ENCODE measurements at regions not wholly inside any gene's neighbourhood (a gene's known extent, or its start where the extent isn't known, plus 50 kb on each side); places are given as distances from the start of the nearest gene placed in this dataset.

DNA sequence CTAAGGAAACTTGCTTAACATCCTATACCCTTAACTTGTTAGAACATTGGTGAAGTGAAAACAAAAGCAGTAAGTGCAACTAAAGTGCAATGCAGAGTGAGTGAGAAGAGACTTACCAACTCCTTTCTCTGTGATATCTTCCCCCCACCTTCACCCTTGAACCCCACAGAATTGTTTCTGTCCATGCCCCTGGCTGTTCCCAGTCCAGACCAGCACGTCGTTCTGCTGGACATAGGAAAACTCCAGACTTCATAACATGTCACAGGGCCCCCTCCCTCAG lies 91.9 kb downstream of the DAD1 start:
- Histone ChIP-seq H3K9me1 (ENCODE audit: control insufficient read depth, extremely low read depth, insufficient read depth, low read length) (no peaks in the 10 kb centered on the region), H3K4me1 (ENCODE audit: control insufficient read depth, extremely low read depth, insufficient read depth, low read length) (peaks cover 30% of the 10 kb centered on the region), H4K20me1 (ENCODE audit: control insufficient read depth, extremely low read depth, insufficient read depth, low read length) (no peaks in the 10 kb centered on the region), H3K27ac (ENCODE audit: control insufficient read depth, insufficient read depth, low read length) (no peak overlapping the region), H2AFZ (ENCODE audit: control insufficient read depth, low read length) (no peak overlapping the region), H3K27me3 (ENCODE audit: control insufficient read depth, extremely low read depth, insufficient read depth, low read length) (no peaks in the 10 kb centered on the region), H3K79me2 (ENCODE audit: control insufficient read depth, insufficient read depth, low read length) (no peaks in the 10 kb centered on the region), H3K4me2 (ENCODE audit: control insufficient read depth, extremely low read depth, insufficient read depth, low read depth, low read length) (peak overlapping the region; percentile 23), H3K36me3 (ENCODE audit: control insufficient read depth in 2 of 2, extremely low read depth in 1 of 2, insufficient read depth in 2 of 2, low read length in 2 of 2) (no peaks in the 10 kb centered on the region), H3K9ac (ENCODE audit: control insufficient read depth, extremely low read depth, insufficient read depth, low read length) (no peak overlapping the region), H3K9me3 (ENCODE audit: control insufficient read depth, low read depth, low read length) (no peaks in the 10 kb centered on the region), H3K4me3 (ENCODE audit: control insufficient read depth in 2 of 3, extremely low read depth in 1 of 3, insufficient read depth in 2 of 3, low read depth in 1 of 3, low read length in 3 of 3) (no peak overlapping the region)
- FAIRE-seq, result peak; percentile 76
- TF ChIP-seq, protein P1, sequence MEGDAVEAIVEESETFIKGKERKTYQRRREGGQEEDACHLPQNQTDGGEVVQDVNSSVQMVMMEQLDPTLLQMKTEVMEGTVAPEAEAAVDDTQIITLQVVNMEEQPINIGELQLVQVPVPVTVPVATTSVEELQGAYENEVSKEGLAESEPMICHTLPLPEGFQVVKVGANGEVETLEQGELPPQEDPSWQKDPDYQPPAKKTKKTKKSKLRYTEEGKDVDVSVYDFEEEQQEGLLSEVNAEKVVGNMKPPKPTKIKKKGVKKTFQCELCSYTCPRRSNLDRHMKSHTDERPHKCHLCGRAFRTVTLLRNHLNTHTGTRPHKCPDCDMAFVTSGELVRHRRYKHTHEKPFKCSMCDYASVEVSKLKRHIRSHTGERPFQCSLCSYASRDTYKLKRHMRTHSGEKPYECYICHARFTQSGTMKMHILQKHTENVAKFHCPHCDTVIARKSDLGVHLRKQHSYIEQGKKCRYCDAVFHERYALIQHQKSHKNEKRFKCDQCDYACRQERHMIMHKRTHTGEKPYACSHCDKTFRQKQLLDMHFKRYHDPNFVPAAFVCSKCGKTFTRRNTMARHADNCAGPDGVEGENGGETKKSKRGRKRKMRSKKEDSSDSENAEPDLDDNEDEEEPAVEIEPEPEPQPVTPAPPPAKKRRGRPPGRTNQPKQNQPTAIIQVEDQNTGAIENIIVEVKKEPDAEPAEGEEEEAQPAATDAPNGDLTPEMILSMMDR (optimal IDR thresholded peaks at IDR 0.05 in 1 of 3, IDR thresholded peaks at IDR 0.05 in 1 of 3, conservative IDR thresholded peaks at IDR 0.05 in 1 of 3; ENCODE audit: extremely low read depth in 1 of 3, insufficient read depth in 2 of 3, low read length in 3 of 3), result no peak
- no peak for TF ChIP-seq EZH2 (IDR thresholded peaks at IDR 0.05; ENCODE audit: low read length)
- no peak for DNase-seq (ENCODE audit: low read depth, low spot score)
- dilution Hi-C loops (cut with MboI; ENCODE audit: extremely low pct_ligation_motif_present, low sequenced_read_pairs), result no loop called here

DNA sequence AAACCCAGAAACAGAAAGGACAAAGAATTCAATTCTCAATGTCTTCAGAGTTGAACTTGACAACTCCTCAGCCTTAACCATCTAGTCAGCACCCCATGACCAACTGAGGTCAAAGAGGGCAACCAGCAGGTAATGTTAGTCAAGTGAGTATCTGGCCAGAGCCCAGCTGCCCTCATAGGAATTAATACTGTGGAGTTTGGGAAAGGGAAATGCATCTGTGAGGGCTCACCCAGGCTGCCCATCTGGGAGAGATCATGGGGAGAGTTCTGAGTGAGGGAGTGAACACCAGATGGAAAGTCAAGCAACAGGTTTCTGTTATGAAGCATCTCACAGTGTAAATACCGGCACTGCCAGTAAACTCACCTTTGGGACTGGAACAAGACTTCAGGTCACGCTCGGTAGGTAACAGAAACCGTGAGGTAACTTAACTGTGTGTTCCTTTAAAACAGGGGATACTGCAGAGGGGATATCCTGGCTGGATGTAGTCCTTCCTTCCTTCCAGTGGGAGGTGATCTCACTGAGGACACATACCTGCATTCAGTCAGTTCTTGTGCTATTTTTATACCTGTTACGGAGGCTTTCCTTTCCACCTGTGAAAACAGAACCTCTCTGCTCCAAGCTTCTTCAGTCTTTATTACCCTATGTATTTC lies 94.4 kb downstream of the DAD1 start:
- Histone ChIP-seq H3K9ac (ENCODE audit: control insufficient read depth, extremely low read depth, insufficient read depth, low read length) (no peak overlapping the region), H3K4me2 (ENCODE audit: control insufficient read depth, extremely low read depth, insufficient read depth, low read depth, low read length) (no peak overlapping the region), H2AFZ (ENCODE audit: control insufficient read depth, low read length) (no peak overlapping the region), H3K9me3 (ENCODE audit: control insufficient read depth, low read depth, low read length) (no peaks in the 10 kb centered on the region), H3K79me2 (ENCODE audit: control insufficient read depth, insufficient read depth, low read length) (no peaks in the 10 kb centered on the region), H3K36me3 (ENCODE audit: control insufficient read depth in 2 of 2, extremely low read depth in 1 of 2, insufficient read depth in 2 of 2, low read length in 2 of 2) (no peaks in the 10 kb centered on the region), H3K4me3 (ENCODE audit: control insufficient read depth in 2 of 3, extremely low read depth in 1 of 3, insufficient read depth in 2 of 3, low read depth in 1 of 3, low read length in 3 of 3) (no peak overlapping the region), H3K4me1 (ENCODE audit: control insufficient read depth, extremely low read depth, insufficient read depth, low read length) (peaks cover 29% of the 10 kb centered on the region), H3K27ac (ENCODE audit: control insufficient read depth, insufficient read depth, low read length) (no peak overlapping the region), H3K9me1 (ENCODE audit: control insufficient read depth, extremely low read depth, insufficient read depth, low read length) (no peaks in the 10 kb centered on the region), H3K27me3 (ENCODE audit: control insufficient read depth, extremely low read depth, insufficient read depth, low read length) (no peaks in the 10 kb centered on the region), H4K20me1 (ENCODE audit: control insufficient read depth, extremely low read depth, insufficient read depth, low read length) (no peaks in the 10 kb centered on the region)
- DNase-seq (ENCODE audit: low read depth, low spot score) (no peak), FAIRE-seq (no peak)
- no peak for TF ChIP-seq EZH2 (IDR thresholded peaks at IDR 0.05; ENCODE audit: low read length)
- TF ChIP-seq, protein P1 (optimal IDR thresholded peaks at IDR 0.05 in 1 of 3, IDR thresholded peaks at IDR 0.05 in 1 of 3, conservative IDR thresholded peaks at IDR 0.05 in 1 of 3; ENCODE audit: extremely low read depth in 1 of 3, insufficient read depth in 2 of 3, low read length in 3 of 3), result peak in 1 of 3 experiments; percentile 27
- dilution Hi-C loops (cut with MboI; ENCODE audit: extremely low pct_ligation_motif_present, low sequenced_read_pairs), result no loop called here
